DND-41 (cell line): ENCODE measurements at regions not wholly inside any gene's neighbourhood (a gene's known extent, or its start where the extent isn't known, plus 50 kb on each side); places are given as distances from the start of the nearest gene placed in this dataset.

Experiments
- ATAC-seq: fragments of 200-7000 bp; cut with Tn5 transposase; 3 replicates; pipeline ENCODE4 v1.9.1; 2021; ENCODE audit warnings: low read depth; ENCODE audit not compliant: insufficient read depth
- DNase-seq: peaks from one replicate; pipeline ENCODE4 v3.0.0-alpha.2; 2020
- H2AFZ ChIP-seq: 2 replicates; pipeline ENCODE4 v1.6.0; 2012; ENCODE audit warnings: low read depth, low read length
- H3K27ac ChIP-seq: 2 replicates; pipeline ENCODE4 v1.5.1; 2012; ENCODE audit warnings: low read length, inconsistent platforms
- H3K27me3 ChIP-seq: fragments of 200-600 bp; sonication (generic); 2 replicates; pipeline ENCODE4 v1.6.0; 2012; ENCODE audit warnings: low read length, mild to moderate bottlenecking, inconsistent platforms; ENCODE audit not compliant: insufficient read depth, poor library complexity
- H3K36me3 ChIP-seq: 2 replicates; pipeline ENCODE4 v1.5.1; 2012; ENCODE audit warnings: low read length, inconsistent platforms; ENCODE audit not compliant: insufficient read depth
- H3K4me1 ChIP-seq: 2 replicates; pipeline ENCODE4 v1.5.1; 2012; ENCODE audit warnings: mild to moderate bottlenecking, low read length; ENCODE audit not compliant: insufficient read depth
- H3K4me2 ChIP-seq: 2 replicates; pipeline ENCODE4 v1.6.0; 2012; ENCODE audit warnings: mild to moderate bottlenecking, moderate library complexity, low read length, inconsistent platforms; ENCODE audit not compliant: insufficient read depth
- H3K4me3 ChIP-seq, 2 experiments: fragments of 200-600 bp in 1 of 2; shearing (Covaris generic) in 1 of 2; 2 replicates each; pipeline ENCODE4 v1.5.1; 2012 to 2016; ENCODE audit warnings: inconsistent platforms in 2 of 2, low read length in 2 of 2, mild to moderate bottlenecking in 2 of 2, low read depth in 1 of 2, moderate library complexity in 1 of 2
- H3K79me2 ChIP-seq: 2 replicates; pipeline ENCODE4 v1.6.0; 2012; ENCODE audit warnings: low read length, inconsistent platforms; ENCODE audit not compliant: insufficient read depth
- H3K9ac ChIP-seq: 2 replicates; pipeline ENCODE4 v1.6.0; 2012; ENCODE audit warnings: low read depth, mild to moderate bottlenecking, inconsistent platforms, low read length, moderate library complexity
- H3K9me3 ChIP-seq: 2 replicates; pipeline ENCODE4 v1.5.1; 2012; ENCODE audit warnings: low read length, moderate library complexity, mild to moderate bottlenecking, inconsistent platforms; ENCODE audit not compliant: insufficient read depth, severe bottlenecking
- H4K20me1 ChIP-seq: 2 replicates; pipeline ENCODE4 v1.6.0; 2012; ENCODE audit warnings: low read length; ENCODE audit not compliant: insufficient read depth
- CTCF ChIP-seq: IDR thresholded peaks from 2 replicates; pipeline ENCODE4 v1.5.1; 2012; ENCODE audit warnings: borderline replicate concordance, low read length, moderate library complexity, mild to moderate bottlenecking; ENCODE audit not compliant: poor library complexity, severe bottlenecking; ENCODE audit errors: extremely low read depth
- EZH2 ChIP-seq: IDR thresholded peaks from 3 replicates; pipeline ENCODE4 v1.6.1; 2012; ENCODE audit warnings: borderline replicate concordance, low read depth, mild to moderate bottlenecking, moderate library complexity, low read length, inconsistent platforms; ENCODE audit not compliant: severe bottlenecking

- Histone ChIP-seq H3K9ac (no peak overlapping the region), H3K4me1 (no peaks in the 10 kb centered on the region), H3K4me3 (no peak overlapping the region), H3K36me3 (no peaks in the 10 kb centered on the region), H2AFZ (no peak overlapping the region), H3K27ac (no peak overlapping the region), H3K4me2 (no peak overlapping the region), H4K20me1 (no peaks in the 10 kb centered on the region), H3K9me3 (no peaks in the 10 kb centered on the region), H3K27me3 (no peaks in the 10 kb centered on the region), H3K79me2 (no peaks in the 10 kb centered on the region)
- ATAC-seq (no peak), DNase-seq (no peak)
- TF ChIP-seq EZH2 (no peak), CTCF (no peak)
Observed at GRCh38 chr6:139655783-139656705, 281.6 kb upstream of the CITED2 start.

GRCh38 chr6:139654888-139655782 is 280.7 kb upstream of the CITED2 start:
- H3K9ac ChIP-seq, result no peak overlapping the region
- H3K79me2 ChIP-seq, result no peaks in the 10 kb centered on the region
- no peaks in the 10 kb centered on the region for H3K4me1 ChIP-seq
- H3K4me3 ChIP-seq, result no peak overlapping the region
- H3K27me3 ChIP-seq, result no peaks in the 10 kb centered on the region
- H3K36me3 ChIP-seq, result no peaks in the 10 kb centered on the region
- ATAC-seq (no peak), DNase-seq (no peak)
- no peak overlapping the region for H2AFZ ChIP-seq
- no peak overlapping the region for H3K27ac ChIP-seq
- no peaks in the 10 kb centered on the region for H4K20me1 ChIP-seq
- TF ChIP-seq EZH2, result no peak
- no peak for TF ChIP-seq CTCF
- no peaks in the 10 kb centered on the region for H3K9me3 ChIP-seq
- no peak overlapping the region for H3K4me2 ChIP-seq

- Histone ChIP-seq H4K20me1 (no peaks in the 10 kb centered on the region), H3K79me2 (no peaks in the 10 kb centered on the region), H2AFZ (no peak overlapping the region), H3K4me2 (no peak overlapping the region), H3K4me3 (no peak overlapping the region), H3K27me3 (no peaks in the 10 kb centered on the region), H3K9me3 (no peaks in the 10 kb centered on the region), H3K27ac (no peak overlapping the region), H3K36me3 (no peaks in the 10 kb centered on the region), H3K9ac (no peak overlapping the region), H3K4me1 (no peaks in the 10 kb centered on the region)
- TF ChIP-seq EZH2, result no peak
- no peak for TF ChIP-seq CTCF
- DNase-seq (no peak), ATAC-seq (no peak)
Observed at GRCh38 chr6:139654309-139654708, 279.9 kb upstream of the CITED2 start.
